T-helper 2 cell treated with Interferon-gamma antibody and Interleukin-4, amounts not matched to agents 100 ng/mL and 5 ng/mL, for 36 hours (primary cell): ENCODE measurements at regions not wholly inside any gene's neighbourhood (a gene's known extent, or its start where the extent isn't known, plus 50 kb on each side); places are given as distances from the start of the nearest gene placed in this dataset.

ENCODE experiments used
- intact Hi-C: fragments of 100-400 bp; cut with micrococcal nuclease; formaldehyde crosslinking; loops from one replicate; pipeline ENCODE4 v1.15.1; 2023

DNA sequence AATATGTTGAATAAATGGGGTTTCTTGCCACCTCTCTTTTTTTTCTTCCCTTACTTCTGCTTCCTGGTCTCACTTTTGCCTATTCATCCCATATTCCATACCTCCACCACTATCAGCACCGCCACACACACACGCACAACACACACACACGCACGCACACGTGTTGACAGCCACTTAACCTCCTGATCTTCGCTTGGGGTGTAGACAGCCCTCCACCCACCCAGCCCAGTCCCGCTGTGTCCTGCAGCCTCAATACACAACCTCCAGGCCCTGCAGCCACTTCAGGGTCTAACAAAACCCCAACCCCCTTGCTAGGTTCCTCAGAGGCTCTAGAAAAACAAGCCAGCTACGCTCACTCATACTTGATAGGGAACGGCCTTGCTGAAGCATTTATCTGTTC is 72.3 kb downstream of the LINC00237 start:
- intact Hi-C loops = no loop called here

DNA sequence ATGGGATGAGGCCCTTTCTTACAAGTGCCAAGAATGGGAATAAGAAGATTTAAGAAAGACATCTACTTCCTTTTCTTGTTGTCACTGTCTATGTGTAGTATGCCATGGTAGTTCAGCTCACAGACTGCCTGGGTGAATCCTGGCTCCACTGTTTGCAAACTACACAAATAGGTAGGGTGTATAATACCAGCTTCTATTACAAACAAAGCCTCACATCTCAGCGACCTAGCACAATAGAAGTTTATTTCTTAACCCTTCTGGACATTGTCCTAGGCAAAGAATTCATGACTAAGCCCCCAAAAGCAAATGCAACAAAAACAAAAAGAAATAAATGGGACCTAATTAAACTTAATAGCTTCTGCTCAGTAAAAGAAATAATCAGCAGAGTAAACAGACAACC is 74.5 kb downstream of the LINC00237 start:
- intact Hi-C loops = no loop called here

DNA sequence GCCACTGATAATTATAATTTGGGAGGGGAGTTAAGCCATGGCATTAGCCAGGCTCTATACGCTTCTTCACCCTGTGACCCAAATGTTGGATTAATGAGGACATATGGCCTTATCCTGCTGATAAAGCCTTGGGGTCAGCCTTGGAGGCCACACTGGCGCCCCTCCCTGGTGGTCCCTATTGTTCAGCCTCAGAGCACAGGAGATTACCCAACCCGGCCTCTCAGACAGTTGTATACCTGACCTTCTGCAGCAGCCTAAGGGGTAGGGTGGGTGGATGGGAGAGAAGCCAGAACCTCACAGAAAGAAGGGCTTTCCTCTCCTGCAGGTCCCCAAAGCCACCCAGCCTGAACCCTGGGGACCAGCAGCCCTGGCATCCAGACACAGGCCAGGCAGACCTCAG is 76.8 kb downstream of the LINC00237 start:
- intact Hi-C loops = loop anchor here (10.0 kb wide), 1 partner anchor 55 kb away; no protein-coding TSS in a partner anchor

DNA sequence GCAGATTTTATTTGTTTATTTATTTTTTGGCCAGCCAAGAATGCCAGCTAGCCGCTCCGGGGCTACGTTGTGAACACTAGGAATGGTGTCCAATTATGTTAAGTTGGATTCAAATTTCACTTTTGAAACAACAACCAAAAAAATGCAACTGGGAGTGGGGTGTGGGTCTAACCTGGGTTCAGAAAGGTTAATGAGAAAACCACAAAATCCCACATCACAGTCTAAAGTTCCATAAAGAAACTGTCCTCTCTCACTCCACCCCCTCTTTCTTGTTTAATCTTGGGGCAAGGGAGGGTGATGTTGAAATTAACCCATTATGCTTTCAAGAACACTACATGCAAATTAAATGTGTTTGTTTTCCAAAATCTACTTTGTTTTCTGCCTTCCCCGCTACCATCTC is 77.2 kb downstream of the LINC00237 start:
- intact Hi-C loops = loop anchor here (10.0 kb wide), 1 partner anchor 56 kb away; no protein-coding TSS in a partner anchor

DNA sequence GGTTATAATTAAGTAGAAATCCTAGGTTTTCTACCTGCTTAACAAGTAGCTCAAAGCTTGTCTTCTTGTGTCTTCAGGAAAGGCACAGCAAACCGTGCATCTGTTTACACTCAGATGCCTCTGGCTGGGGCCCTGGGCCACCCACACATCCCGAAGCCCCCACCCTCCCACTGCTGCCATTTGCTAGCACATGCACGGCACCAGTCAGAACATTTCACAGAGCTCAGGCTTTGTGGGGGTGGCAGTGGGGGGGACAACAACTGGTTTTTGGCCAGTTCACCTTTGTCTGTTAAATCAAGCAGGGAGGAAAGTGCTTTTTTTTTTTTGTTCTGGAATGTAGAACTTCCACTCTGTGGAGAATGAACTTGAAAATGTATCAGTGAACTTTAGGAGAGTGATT is 77.7 kb downstream of the LINC00237 start:
- intact Hi-C loops = loop anchor here (10.0 kb wide), 1 partner anchor 56 kb away; no protein-coding TSS in a partner anchor

DNA sequence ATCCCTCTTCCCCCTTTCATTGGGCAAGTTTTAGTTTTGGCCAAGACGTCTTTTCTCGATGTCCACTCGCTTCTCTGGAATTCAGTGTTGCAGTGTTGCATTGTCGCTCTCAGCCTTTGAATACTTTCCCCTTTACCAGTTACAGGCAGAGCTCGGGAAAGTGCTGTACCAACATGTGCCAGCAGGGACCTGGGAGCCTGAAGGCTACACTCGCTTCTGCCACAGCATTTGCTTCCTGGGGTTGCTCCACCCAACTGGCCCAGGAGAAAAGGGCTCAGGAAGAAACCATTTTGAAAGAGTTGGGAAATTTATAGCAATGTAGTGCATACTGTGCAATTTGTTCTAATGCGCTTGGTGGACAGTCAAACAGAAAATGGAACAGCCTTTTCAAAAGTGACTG is 78.6 kb downstream of the LINC00237 start:
- intact Hi-C loops = loop anchor here (10.0 kb wide), 1 partner anchor 57 kb away; no protein-coding TSS in a partner anchor

DNA sequence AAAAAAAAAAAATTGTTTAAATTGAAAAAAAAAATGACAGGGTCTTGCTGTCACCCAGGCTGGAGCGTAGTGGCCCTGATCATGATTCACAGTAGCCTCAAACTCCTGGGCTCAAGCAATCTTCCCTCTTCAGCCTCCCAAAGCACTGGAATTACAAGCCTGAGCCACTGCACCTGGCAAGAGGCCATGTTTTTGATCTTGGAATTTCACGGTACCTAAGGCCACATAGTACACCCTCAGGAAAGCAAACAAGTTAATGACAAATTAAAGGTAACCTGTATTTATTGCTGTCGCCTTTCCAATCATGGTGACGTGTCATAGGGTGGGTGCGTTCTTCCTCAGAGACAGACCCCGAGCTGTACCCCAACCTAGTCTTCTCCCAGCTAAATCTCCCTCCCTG is 79.2 kb downstream of the LINC00237 start:
- intact Hi-C loops = loop anchor here (10.0 kb wide), 1 partner anchor 58 kb away; no protein-coding TSS in a partner anchor

DNA sequence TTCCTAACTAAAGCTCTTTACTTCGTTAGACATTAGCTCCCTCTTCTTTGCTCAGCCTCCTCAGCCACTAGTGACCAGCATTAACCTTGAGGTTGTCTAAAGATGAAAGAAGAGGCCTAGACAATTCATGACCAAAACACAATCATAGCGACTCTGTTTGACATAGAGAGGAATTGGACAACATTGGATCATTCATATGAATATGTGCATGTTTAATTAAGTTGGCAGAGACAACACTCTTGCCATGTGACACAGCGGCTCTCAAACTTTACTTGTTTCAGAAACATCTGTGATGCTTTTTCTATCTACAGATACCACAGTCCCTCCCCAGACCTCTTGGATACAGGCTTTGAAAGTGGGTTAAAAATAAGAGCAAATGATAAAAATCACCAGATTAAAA is 81.7 kb downstream of the LINC00237 start:
- intact Hi-C loops = loop anchor here (10.0 kb wide), 1 partner anchor 60 kb away; no protein-coding TSS in a partner anchor

DNA sequence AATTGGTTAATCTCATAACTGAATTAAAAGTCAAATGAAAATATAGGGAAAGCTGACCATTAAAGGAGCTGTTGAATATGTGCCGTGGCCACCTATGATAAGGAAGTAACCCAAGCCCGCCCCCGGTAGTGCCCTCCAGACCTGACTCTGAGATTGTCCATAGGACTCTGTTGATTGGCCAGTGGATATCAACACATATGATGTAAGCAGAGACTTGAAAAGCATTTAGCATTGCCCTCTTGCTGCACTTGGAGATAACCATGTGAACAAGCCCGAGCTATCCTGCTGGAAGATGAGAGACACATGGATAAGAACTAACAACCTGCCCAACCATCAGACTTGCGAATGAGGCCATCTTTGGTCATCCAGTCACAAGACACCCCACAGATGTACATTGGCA is 83.2 kb downstream of the LINC00237 start:
- intact Hi-C loops = loop anchor here (10.0 kb wide), 1 partner anchor 62 kb away; no protein-coding TSS in a partner anchor

DNA sequence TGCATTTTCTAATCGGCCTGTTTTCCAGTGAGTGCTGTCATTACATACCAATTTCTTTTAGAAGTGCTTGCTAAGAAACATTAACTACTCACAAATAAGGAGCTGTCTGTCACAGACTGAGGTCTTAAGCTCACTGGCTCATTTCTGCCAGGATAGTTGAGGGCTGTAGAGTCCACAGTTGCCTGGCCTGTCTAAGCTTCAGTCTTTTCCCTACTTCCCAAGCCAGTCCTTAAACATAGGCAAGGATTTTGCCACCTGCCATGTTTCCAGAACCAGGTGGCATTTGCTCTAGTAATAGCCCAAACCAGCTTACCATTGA is 84.7 kb downstream of the LINC00237 start:
- intact Hi-C loops = loop anchor here (10.0 kb wide), 1 partner anchor 63 kb away; no protein-coding TSS in a partner anchor

DNA sequence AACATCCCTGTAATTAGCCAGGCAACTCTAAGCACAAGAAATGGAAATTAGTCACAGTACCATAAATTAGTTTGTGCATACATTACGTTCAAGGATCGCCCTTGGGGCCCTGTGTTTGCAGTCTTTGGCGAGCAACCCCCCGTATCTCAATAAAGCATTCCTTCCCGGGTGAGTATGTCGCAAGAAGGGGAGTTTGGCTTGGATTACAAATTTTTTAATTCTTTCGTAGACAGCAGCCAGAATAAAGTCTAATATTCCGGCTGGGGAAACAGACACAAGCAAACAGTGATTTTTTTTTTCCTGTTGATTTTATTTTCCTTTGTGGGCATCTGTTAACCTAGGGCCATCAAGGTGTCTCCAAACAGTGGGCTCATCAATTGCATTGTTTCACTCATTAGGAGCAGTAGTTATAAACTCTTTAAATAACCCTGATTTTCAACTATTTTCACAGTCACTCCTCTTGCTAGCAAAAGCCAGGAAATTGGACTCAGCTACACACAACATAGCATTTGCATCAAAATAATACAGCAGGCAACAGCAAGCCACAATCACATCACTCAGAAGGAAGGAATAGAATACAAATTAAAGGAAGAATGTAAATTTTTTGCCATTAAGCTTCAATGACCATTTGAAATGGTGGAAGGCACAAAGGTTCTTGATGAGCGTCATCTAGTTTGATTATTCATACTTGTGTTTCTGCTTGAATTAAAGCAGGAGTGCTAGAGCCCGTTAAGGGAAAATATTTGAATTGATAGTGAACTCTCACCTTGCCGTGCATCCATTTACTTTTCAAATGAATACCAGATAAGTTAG is 85.3 kb downstream of the LINC00237 start:
- intact Hi-C loops = loop anchor here (10.0 kb wide), 1 partner anchor 64 kb away; no protein-coding TSS in a partner anchor

DNA sequence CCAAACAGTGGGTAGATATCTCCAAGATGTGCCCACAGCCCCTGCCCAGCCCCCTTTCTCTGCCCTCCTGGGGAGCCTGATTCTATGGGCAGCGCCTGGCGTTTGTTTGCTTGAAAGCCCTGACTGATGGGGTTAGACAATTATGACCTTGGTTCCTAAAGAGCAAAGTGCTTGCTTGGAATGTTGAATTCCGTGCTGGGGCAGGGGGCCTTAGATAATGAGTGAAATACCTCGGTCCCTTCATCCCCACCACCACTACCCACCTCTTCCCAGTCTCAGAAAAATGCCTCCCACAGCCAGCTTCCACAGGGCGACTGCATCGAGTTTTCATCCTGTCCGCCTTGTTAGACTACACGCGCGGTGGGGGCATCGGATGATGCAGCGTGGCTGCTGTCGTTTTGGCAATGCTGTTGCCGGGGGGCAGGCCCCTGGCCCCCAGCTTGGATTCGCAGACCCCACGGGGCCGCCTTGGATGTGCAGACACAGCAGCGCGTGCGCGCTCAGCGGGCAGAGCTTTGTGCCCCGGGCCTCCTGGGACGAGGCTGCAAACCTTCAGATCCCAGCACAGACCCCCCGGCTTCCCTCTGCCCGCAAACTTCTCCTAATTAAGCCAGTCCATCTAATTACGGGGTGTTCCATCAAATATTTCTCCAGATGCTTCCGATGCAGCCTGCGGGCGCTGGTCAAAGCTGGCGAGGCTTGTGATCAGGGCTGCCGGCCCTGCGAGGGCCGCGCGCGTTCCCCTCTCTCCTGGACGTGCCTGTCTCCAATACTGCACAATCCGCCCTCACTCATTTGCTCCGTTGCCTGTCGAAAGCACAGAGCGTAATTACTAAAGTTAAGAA is 86.1 kb downstream of the LINC00237 start:
- intact Hi-C loops = loop anchor here (10.0 kb wide), 1 partner anchor 65 kb away; no protein-coding TSS in a partner anchor

DNA sequence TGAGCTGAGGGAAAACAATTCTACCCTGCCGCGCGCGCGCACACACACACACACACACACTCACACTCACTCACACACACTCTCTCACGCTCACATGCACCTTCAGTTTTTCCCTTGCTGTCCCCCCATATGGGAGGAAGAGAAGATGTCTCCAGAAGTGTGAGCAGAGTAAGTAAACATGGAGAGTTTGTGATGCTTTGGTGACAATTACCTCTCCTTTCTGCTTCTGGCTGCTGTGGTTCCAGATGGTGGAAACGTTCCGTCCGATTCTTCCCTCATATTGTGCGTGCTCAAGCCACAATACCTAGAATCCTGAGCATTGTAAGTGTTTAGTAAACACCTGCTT is 86.7 kb downstream of the LINC00237 start:
- intact Hi-C loops = no loop called here

DNA sequence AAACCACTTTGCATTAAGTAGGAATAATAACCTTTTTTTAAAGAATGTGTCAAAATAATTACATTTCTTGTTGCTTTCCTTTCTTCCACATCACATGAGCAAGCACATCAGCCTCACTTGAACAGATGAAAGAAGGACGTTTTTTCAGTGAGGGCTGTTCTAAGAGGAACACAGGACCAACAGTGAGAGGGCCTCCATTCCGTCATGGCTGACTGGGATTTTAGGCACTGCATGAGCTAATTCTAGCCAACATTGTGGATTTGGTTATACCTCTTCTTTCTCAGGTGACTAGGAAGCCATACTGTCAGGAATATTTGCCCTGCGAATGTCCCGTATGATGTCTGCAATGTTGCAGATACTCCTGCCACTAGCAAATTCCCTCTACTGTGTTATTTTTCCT is 87.6 kb downstream of the LINC00237 start:
- intact Hi-C loops = no loop called here

DNA sequence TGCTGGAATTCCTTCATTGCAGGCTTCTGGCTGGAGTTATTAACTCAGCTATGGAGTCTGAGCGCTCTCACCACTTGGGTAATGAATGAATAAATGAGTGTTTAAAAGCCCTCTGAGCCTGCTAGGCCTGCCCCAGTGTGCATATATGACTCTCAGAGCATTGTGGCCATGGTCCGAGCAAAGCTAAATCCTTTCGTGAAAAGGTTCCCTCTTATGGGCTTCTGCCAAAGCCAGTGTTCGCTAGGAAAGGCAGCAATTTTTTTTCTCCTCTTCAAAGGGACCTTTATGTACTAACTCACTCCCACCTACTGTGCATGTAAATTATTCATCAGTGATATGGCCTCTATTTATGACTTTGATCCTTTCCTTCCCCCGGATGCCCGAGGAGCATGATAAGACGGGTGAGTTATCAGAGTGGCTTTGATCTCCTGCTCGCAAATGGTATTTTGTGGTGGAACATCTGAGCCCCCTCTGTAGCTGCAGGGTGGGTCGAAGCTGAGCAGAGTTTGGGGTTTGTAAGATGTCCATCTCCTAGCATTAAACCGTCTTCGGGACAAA is 88.6 kb downstream of the LINC00237 start:
- intact Hi-C loops = no loop called here

DNA sequence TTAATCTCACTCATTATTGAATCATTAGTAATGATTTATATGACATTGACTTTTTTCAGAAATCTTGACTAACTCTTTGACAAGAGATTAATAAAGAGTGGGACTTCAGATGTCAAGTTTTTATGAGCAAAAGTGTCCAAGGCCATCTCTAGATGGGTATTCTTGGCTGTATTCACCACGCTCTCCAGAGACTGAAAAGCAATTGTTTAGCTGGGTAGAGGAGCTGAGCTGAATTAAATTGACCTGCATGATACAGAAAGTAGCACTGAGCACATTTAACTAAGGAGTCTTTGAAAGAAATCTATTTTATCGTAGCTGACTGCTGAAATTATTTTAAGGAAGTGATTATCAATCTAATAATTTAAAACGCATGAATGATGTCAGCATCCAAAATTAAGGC is 89.4 kb downstream of the LINC00237 start:
- intact Hi-C loops = no loop called here

DNA sequence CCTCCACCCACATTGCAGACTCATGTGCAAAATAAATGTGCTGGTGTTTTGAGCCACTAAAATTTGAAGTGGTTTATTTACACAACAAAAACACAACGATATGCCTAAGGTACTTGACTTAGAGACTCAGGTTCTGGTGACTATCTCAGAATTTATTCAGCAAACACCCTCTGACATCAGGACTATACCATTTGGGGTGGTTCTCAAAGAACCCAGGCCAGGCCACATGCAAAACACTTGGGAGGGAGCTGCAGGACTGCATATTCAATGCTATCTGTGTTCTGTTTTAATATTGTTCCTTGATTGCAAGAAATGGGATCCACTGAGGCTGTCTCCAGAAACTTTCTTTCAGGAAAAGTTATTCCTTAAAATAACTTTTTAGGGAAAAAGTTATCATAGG is 91.6 kb downstream of the LINC00237 start:
- intact Hi-C loops = no loop called here

DNA sequence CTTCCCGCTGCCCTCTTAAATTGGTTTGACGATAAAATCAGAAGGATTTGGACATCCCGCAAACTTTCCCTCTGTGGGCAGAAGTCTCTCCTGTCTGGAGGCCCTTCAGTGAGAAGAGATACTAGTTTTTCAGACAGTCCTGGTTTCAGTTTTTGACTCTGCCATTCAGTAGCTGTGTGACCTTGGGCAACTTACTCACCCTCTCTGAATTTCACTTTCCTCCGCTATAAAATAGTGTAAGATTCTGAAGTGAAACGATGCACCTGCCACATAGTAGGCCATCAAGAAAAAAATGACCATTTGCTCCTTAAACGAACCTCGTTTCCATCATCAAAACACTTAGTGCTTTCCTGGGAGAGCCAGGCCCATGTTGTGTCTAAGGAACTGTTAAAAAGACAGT is 97.2 kb downstream of the LINC00237 start:
- intact Hi-C loops = no loop called here

DNA sequence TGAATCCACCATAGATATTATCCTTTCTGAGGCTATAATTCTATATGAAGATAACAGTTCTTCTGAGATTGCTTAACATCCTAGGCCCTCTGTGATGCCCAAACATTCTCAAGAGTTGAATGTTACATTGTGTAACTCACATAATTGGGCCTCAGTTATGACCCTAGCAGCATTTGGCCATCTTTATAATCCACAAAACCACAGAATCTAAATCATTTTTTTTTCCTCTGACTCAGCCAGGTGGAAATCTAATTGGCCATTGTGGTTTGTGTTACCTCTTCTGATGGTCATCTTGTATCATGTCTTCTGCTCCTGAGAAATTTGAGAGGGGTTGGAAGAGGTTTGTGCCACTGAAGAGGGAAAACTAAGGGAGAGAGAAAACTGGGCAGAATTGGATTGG is 99.5 kb downstream of the LINC00237 start:
- intact Hi-C loops = no loop called here

DNA sequence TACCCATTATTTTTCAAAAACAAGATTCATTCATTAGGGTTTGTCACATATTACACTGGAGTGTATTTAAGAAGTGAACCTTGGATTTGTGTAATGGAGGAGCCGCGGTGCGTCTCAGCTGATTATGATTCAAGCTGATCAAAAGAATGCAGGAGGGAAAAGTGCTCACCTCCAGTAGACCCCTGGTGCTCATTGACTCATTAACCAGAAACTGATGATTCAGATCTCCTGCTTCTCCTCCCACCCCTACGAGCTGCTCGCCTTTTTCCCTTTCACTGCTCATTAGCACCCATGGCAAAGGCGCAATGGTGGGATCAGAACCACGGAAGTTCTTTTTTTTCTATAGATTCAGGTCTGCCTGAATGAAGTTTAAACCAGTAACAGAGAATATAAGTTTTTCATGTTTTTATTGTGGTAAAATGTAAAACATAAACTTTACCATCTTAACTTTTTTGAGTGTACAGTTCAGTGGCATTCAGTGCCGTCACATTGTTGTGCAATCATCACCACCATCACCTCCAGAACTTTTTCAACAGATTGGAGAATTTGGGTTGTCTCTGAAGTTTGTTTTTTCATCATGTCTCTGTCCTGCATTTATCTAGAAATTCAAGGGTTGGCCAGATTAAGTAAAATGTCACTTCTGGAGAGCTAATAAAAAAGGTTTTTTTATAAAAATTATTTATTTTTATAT is 101.6 kb downstream of the LINC00237 start:
- intact Hi-C loops = no loop called here

DNA sequence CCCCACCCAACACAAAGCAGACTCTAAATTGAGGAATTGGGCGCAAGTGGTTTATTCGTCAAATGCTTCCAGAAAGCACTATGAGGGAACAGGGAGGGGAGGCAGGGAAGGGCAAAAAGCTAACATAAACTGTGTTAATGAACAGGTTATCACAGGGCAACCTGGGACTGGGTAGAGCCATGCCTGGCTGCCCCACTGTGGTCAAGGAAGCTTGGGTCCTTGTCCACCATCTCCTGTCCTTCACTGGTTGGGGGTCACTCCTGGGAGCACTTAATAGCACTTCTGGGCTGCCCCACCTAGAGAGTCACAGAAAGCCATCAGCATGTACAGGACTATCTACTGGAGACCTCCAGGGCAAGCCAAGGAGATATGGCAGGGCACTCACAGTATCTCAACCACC is 102.3 kb downstream of the LINC00237 start:
- intact Hi-C loops = no loop called here
